ENCODE measurements at regions not wholly inside any gene's neighbourhood (a gene's known extent, or its start where the extent isn't known, plus 50 kb on each side); places are given as distances from the start of the nearest gene placed in this dataset.
"Not testable (repeated sequence)": the region's sequence is repeated elsewhere in the genome, so short reads cannot be mapped to it uniquely, and the experiment has no call there.

GRCh38 chr4:64105903-64106302 lies 303.3 kb downstream of the TECRL start:
- TF ChIP-seq POLR2A (IDR thresholded peaks at IDR 0.05; ENCODE audit: low read depth, low read length) = no peak
- FAIRE-seq (no peak), DNase-seq (ENCODE audit: insufficient read length, low spot score) (no peak)

- DNase-seq (ENCODE audit: insufficient read length, low spot score) (no peak), FAIRE-seq (no peak)
- no peak for TF ChIP-seq POLR2A (IDR thresholded peaks at IDR 0.05; ENCODE audit: low read depth, low read length)
Observed at GRCh38 chr4:64095398-64095797, 313.9 kb downstream of the TECRL start.

- DNase-seq (ENCODE audit: insufficient read length, low spot score) = no peak
- no peak for TF ChIP-seq POLR2A (IDR thresholded peaks at IDR 0.05; ENCODE audit: low read depth, low read length)
- no peak for FAIRE-seq
Observed at GRCh38 chr4:64079316-64079715, 329.9 kb downstream of the TECRL start.

GRCh38 chr4:64068096-64068495 lies 341.2 kb downstream of the TECRL start:
- FAIRE-seq (no peak), DNase-seq (ENCODE audit: insufficient read length, low spot score) (no peak)
- TF ChIP-seq POLR2A (IDR thresholded peaks at IDR 0.05; ENCODE audit: low read depth, low read length) = no peak

- TF ChIP-seq POLR2A (IDR thresholded peaks at IDR 0.05; ENCODE audit: low read depth, low read length) = no peak
- FAIRE-seq (no peak), DNase-seq (ENCODE audit: insufficient read length, low spot score) (no peak)
Observed at GRCh38 chr4:64062991-64063390, 346.3 kb downstream of the TECRL start.

GRCh38 chr4:64037033-64037432 lies 372.2 kb downstream of the TECRL start:
- not testable (repeated sequence) for FAIRE-seq; DNase-seq (ENCODE audit: insufficient read length, low spot score)

- FAIRE-seq (no peak), DNase-seq (ENCODE audit: insufficient read length, low spot score) (no peak)
- no peak for TF ChIP-seq POLR2A (IDR thresholded peaks at IDR 0.05; ENCODE audit: low read depth, low read length)
Observed at GRCh38 chr4:64022560-64022959, 386.7 kb downstream of the TECRL start.

GRCh38 chr4:64016893-64017292 lies 392.4 kb downstream of the TECRL start:
- TF ChIP-seq POLR2A (IDR thresholded peaks at IDR 0.05; ENCODE audit: low read depth, low read length) = no peak
- no peak for FAIRE-seq
- no peak for DNase-seq (ENCODE audit: insufficient read length, low spot score)

GRCh38 chr4:64014647-64015046 lies 394.6 kb downstream of the TECRL start:
- no peak for TF ChIP-seq POLR2A (IDR thresholded peaks at IDR 0.05; ENCODE audit: low read depth, low read length)
- DNase-seq (ENCODE audit: insufficient read length, low spot score) (no peak), FAIRE-seq (no peak)

- TF ChIP-seq POLR2A (IDR thresholded peaks at IDR 0.05; ENCODE audit: low read depth, low read length) = no peak
- DNase-seq (ENCODE audit: insufficient read length, low spot score) (no peak), FAIRE-seq (no peak)
Observed at GRCh38 chr4:64001229-64001898, 407.9 kb downstream of the TECRL start.

- no peak for TF ChIP-seq POLR2A (IDR thresholded peaks at IDR 0.05; ENCODE audit: low read depth, low read length)
- DNase-seq (ENCODE audit: insufficient read length, low spot score) (no peak), FAIRE-seq (no peak)
Observed at GRCh38 chr4:64000241-64000640, 409.0 kb downstream of the TECRL start.

- DNase-seq (ENCODE audit: insufficient read length, low spot score) = no peak
- FAIRE-seq = no peak
- no peak for TF ChIP-seq POLR2A (IDR thresholded peaks at IDR 0.05; ENCODE audit: low read depth, low read length)
Observed at GRCh38 chr4:63986253-63986652, 423.0 kb downstream of the TECRL start.

- no peak for FAIRE-seq
- no peak for TF ChIP-seq POLR2A (IDR thresholded peaks at IDR 0.05; ENCODE audit: low read depth, low read length)
- no peak for DNase-seq (ENCODE audit: insufficient read length, low spot score)
Observed at GRCh38 chr4:63983224-63983623, 426.0 kb downstream of the TECRL start.

GRCh38 chr4:63965875-63966274 lies 443.4 kb downstream of the TECRL start:
- DNase-seq (ENCODE audit: insufficient read length, low spot score) (no peak), FAIRE-seq (no peak)
- TF ChIP-seq POLR2A (IDR thresholded peaks at IDR 0.05; ENCODE audit: low read depth, low read length) = no peak

- FAIRE-seq; DNase-seq (ENCODE audit: insufficient read length, low spot score): not testable (repeated sequence)
Observed at GRCh38 chr4:63942706-63943286, 466.5 kb downstream of the TECRL start.
